HEK293T (cell line): ENCODE measurements at regions not wholly inside any gene's neighbourhood (a gene's known extent, or its start where the extent isn't known, plus 50 kb on each side); places are given as distances from the start of the nearest gene placed in this dataset.

Experiments used
- BHLHE40 ChIP-seq: fragments of 450-650 bp; IDR thresholded peaks from 2 replicates; pipeline ENCODE4 v1.6.1; 2016; ENCODE audit warnings: mild to moderate bottlenecking, moderate library complexity, borderline replicate concordance
- FOXM1 ChIP-seq: fragments of 450-650 bp; IDR thresholded peaks from 2 replicates; pipeline ENCODE4 v1.6.1; 2017; ENCODE audit warnings: mild to moderate bottlenecking, borderline replicate concordance
- HDGF ChIP-seq: fragments of 450-650 bp; IDR thresholded peaks from 2 replicates; pipeline ENCODE4 v1.6.1; 2017; ENCODE audit warnings: antibody characterized with exemption, borderline replicate concordance
- LEF1 ChIP-seq: fragments of 450-650 bp; IDR thresholded peaks from 2 replicates; pipeline ENCODE4 v1.6.1; 2017; ENCODE audit warnings: mild to moderate bottlenecking, borderline replicate concordance
- NFRKB ChIP-seq: fragments of 450-650 bp; IDR thresholded peaks from 2 replicates; pipeline ENCODE4 v1.6.1; 2016; ENCODE audit warnings: mild to moderate bottlenecking, moderate library complexity
- SP1 ChIP-seq: fragments of 450-650 bp; IDR thresholded peaks from 2 replicates; pipeline ENCODE4 v1.6.1; 2017

GRCh38 chr7:375901-376305 lies 85.9 kb downstream of the FOXL3 start:
- no peak for TF ChIP-seq BHLHE40
- no peak for TF ChIP-seq SP1
- TF ChIP-seq FOXM1 = no peak
- no peak for TF ChIP-seq LEF1
- TF ChIP-seq HDGF = no peak
- no peak for TF ChIP-seq NFRKB
